Osteoblast (primary cell): ENCODE measurements at regions not wholly inside any gene's neighbourhood (a gene's known extent, or its start where the extent isn't known, plus 50 kb on each side); places are given as distances from the start of the nearest gene placed in this dataset.

Experiments
- DNase-seq: peaks from one replicate; pipeline ENCODE4 v3.0.0; 2011; ENCODE audit warnings: low spot score, mixed read lengths; ENCODE audit not compliant: insufficient read length; ENCODE audit errors: missing footprints
- H2AFZ ChIP-seq: 2 replicates; pipeline ENCODE4 v1.6.0; 2011; ENCODE audit warnings: mild to moderate bottlenecking, low read length
- H3K27ac ChIP-seq: 2 replicates; pipeline ENCODE4 v1.5.1; 2011; ENCODE audit warnings: mild to moderate bottlenecking, low read depth, low read length, moderate library complexity
- H3K27me3 ChIP-seq: 2 replicates; pipeline ENCODE4 v1.6.0; 2012; ENCODE audit warnings: mild to moderate bottlenecking, control low read depth, inconsistent platforms, low read length, moderate library complexity; ENCODE audit not compliant: insufficient read depth
- H3K36me3 ChIP-seq: 2 replicates; pipeline ENCODE4 v1.5.1; 2011; ENCODE audit warnings: mild to moderate bottlenecking, low read length, control low read depth, moderate library complexity; ENCODE audit not compliant: insufficient read depth
- H3K4me1 ChIP-seq: 2 replicates; pipeline ENCODE4 v1.5.1; 2011; ENCODE audit warnings: mild to moderate bottlenecking, low read length, control low read depth, moderate library complexity; ENCODE audit not compliant: insufficient read depth
- H3K4me2 ChIP-seq: 2 replicates; pipeline ENCODE4 v1.6.0; 2011; ENCODE audit warnings: mild to moderate bottlenecking, low read length; ENCODE audit not compliant: insufficient read depth
- H3K4me3 ChIP-seq: fragments of 200-600 bp; sonication (generic); 3 replicates; pipeline ENCODE4 v1.5.1; 2012; ENCODE audit warnings: mild to moderate bottlenecking, low read length, inconsistent platforms; ENCODE audit not compliant: insufficient read depth
- H3K79me2 ChIP-seq: 2 replicates; pipeline ENCODE4 v1.6.0; 2012; ENCODE audit warnings: mild to moderate bottlenecking, low read length, control low read depth, inconsistent platforms; ENCODE audit not compliant: insufficient read depth
- H3K9me3 ChIP-seq: 2 replicates; pipeline ENCODE4 v1.5.1; 2011; ENCODE audit warnings: low read depth, low read length, control low read depth
- H4K20me1 ChIP-seq: 2 replicates; pipeline ENCODE4 v1.6.0; 2012; ENCODE audit warnings: mild to moderate bottlenecking, low read length, control low read depth; ENCODE audit not compliant: insufficient read depth
- CTCF ChIP-seq: IDR thresholded peaks from 2 replicates; pipeline ENCODE4 v1.5.1; 2011; ENCODE audit warnings: mild to moderate bottlenecking, low read depth, low read length, moderate library complexity; ENCODE audit errors: extremely low read depth

GRCh38 chr15:47573673-47574072 lies 143.6 kb upstream of the SEMA6D start:
- H3K4me2 ChIP-seq = no peak overlapping the region
- no peak for TF ChIP-seq CTCF
- no peaks in the 10 kb centered on the region for H3K9me3 ChIP-seq
- H3K79me2 ChIP-seq = no peaks in the 10 kb centered on the region
- H3K27me3 ChIP-seq = no peaks in the 10 kb centered on the region
- no peak overlapping the region for H2AFZ ChIP-seq
- no peak overlapping the region for H3K4me3 ChIP-seq
- no peaks in the 10 kb centered on the region for H4K20me1 ChIP-seq
- peaks cover 4% of the 10 kb centered on the region for H3K4me1 ChIP-seq
- H3K36me3 ChIP-seq = no peaks in the 10 kb centered on the region
- no peak overlapping the region for H3K27ac ChIP-seq
- DNase-seq = no peak

GRCh38 chr15:47577000-47577399 lies 140.3 kb upstream of the SEMA6D start:
- Histone ChIP-seq H4K20me1 (no peaks in the 10 kb centered on the region), H3K27me3 (no peaks in the 10 kb centered on the region), H3K36me3 (no peaks in the 10 kb centered on the region), H3K4me3 (no peak overlapping the region), H2AFZ (no peak overlapping the region), H3K27ac (no peak overlapping the region), H3K9me3 (no peaks in the 10 kb centered on the region), H3K4me2 (no peak overlapping the region), H3K4me1 (peaks cover 4% of the 10 kb centered on the region), H3K79me2 (no peaks in the 10 kb centered on the region)
- DNase-seq = no peak
- TF ChIP-seq CTCF = no peak

- Histone ChIP-seq H3K4me2 (no peak overlapping the region), H2AFZ (no peak overlapping the region), H4K20me1 (no peaks in the 10 kb centered on the region), H3K9me3 (no peaks in the 10 kb centered on the region), H3K36me3 (no peaks in the 10 kb centered on the region), H3K27me3 (no peaks in the 10 kb centered on the region), H3K4me1 (peaks cover 4% of the 10 kb centered on the region), H3K27ac (no peak overlapping the region), H3K79me2 (no peaks in the 10 kb centered on the region), H3K4me3 (no peak overlapping the region)
- no peak for DNase-seq
- TF ChIP-seq CTCF = no peak
Measured at GRCh38 chr15:47577461-47577860, 139.8 kb upstream of the SEMA6D start.

GRCh38 chr15:47582233-47582632 lies 135.1 kb upstream of the SEMA6D start:
- Histone ChIP-seq H3K27me3 (no peaks in the 10 kb centered on the region), H3K79me2 (no peaks in the 10 kb centered on the region), H3K4me1 (peaks cover 3% of the 10 kb centered on the region), H3K4me2 (no peak overlapping the region), H2AFZ (no peak overlapping the region), H3K36me3 (no peaks in the 10 kb centered on the region), H3K4me3 (no peak overlapping the region), H4K20me1 (no peaks in the 10 kb centered on the region), H3K9me3 (no peaks in the 10 kb centered on the region), H3K27ac (no peak overlapping the region)
- DNase-seq = no peak
- TF ChIP-seq CTCF = no peak
